ENCODE measurements at regions not wholly inside any gene's neighbourhood (a gene's known extent, or its start where the extent isn't known, plus 50 kb on each side); places are given as distances from the start of the nearest gene placed in this dataset.

- TF ChIP-seq CTCF (IDR thresholded peaks at IDR 0.05; ENCODE audit: control insufficient read depth, extremely low read depth, insufficient read depth) = no peak
- DNase-seq (ENCODE audit: low read depth) = no peak
- H3K4me3 ChIP-seq (ENCODE audit: low read depth, low read length) = no peak overlapping the region
These were observed 1139.3 kb downstream of the BRD1 start for GRCh38 chr22:48688366-48688765.

GRCh38 chr22:48687606-48688005, 1140.1 kb downstream of the BRD1 start:
- no peak for DNase-seq (ENCODE audit: low read depth)
- TF ChIP-seq CTCF (IDR thresholded peaks at IDR 0.05; ENCODE audit: control insufficient read depth, extremely low read depth, insufficient read depth) = no peak
- H3K4me3 ChIP-seq (ENCODE audit: low read depth, low read length) = no peak overlapping the region

GRCh38 chr22:48686694-48687302, 1140.9 kb downstream of the BRD1 start:
- no peak for DNase-seq (ENCODE audit: low read depth)
- H3K4me3 ChIP-seq (ENCODE audit: low read depth, low read length) = no peak overlapping the region
- no peak for TF ChIP-seq CTCF (IDR thresholded peaks at IDR 0.05; ENCODE audit: control insufficient read depth, extremely low read depth, insufficient read depth)

- no peak for TF ChIP-seq CTCF (IDR thresholded peaks at IDR 0.05; ENCODE audit: control insufficient read depth, extremely low read depth, insufficient read depth)
- H3K4me3 ChIP-seq (ENCODE audit: low read depth, low read length) = no peak overlapping the region
- no peak for DNase-seq (ENCODE audit: low read depth)
These were observed 1141.9 kb downstream of the BRD1 start for GRCh38 chr22:48685767-48686166.

- no peak for TF ChIP-seq CTCF (IDR thresholded peaks at IDR 0.05; ENCODE audit: control insufficient read depth, extremely low read depth, insufficient read depth)
- DNase-seq (ENCODE audit: low read depth) = no peak
- H3K4me3 ChIP-seq (ENCODE audit: low read depth, low read length) = no peak overlapping the region
These were observed 1144.0 kb downstream of the BRD1 start for GRCh38 chr22:48683640-48684039.

GRCh38 chr22:48682504-48682903, 1145.2 kb downstream of the BRD1 start:
- no peak for DNase-seq (ENCODE audit: low read depth)
- no peak overlapping the region for H3K4me3 ChIP-seq (ENCODE audit: low read depth, low read length)
- TF ChIP-seq CTCF (IDR thresholded peaks at IDR 0.05; ENCODE audit: control insufficient read depth, extremely low read depth, insufficient read depth) = no peak

GRCh38 chr22:48680601-48681000, 1147.1 kb downstream of the BRD1 start:
- H3K4me3 ChIP-seq (ENCODE audit: low read depth, low read length) = no peak overlapping the region
- no peak for TF ChIP-seq CTCF (IDR thresholded peaks at IDR 0.05; ENCODE audit: control insufficient read depth, extremely low read depth, insufficient read depth)
- DNase-seq (ENCODE audit: low read depth) = no peak
